ENCODE measurements at regions not wholly inside any gene's neighbourhood (a gene's known extent, or its start where the extent isn't known, plus 50 kb on each side); places are given as distances from the start of the nearest gene placed in this dataset.

- no peak for TF ChIP-seq CTCF (IDR thresholded peaks at IDR 0.05)
- no peak for TF ChIP-seq POLR2AphosphoS5 (IDR thresholded peaks at IDR 0.05; ENCODE audit: insufficient read depth in 1 of 2, low read depth in 1 of 2)
Measured at GRCh38 chr5:51838459-51838858, 455.2 kb downstream of the ISL1 start.

Measured in vagina (tissue), 2 donors.